ENCODE measurements at regions not wholly inside any gene's neighbourhood (a gene's known extent, or its start where the extent isn't known, plus 50 kb on each side); places are given as distances from the start of the nearest gene placed in this dataset.

GRCh38 chr4:43274376-43274775, 381.9 kb downstream of the GRXCR1 start:
- TF ChIP-seq CTCF (IDR thresholded peaks at IDR 0.05) (no peak), POLR2A (IDR thresholded peaks at IDR 0.05) (no peak), EP300 (IDR thresholded peaks at IDR 0.05) (no peak)
